HCT116 (cell line): ENCODE measurements at regions not wholly inside any gene's neighbourhood (a gene's known extent, or its start where the extent isn't known, plus 50 kb on each side); places are given as distances from the start of the nearest gene placed in this dataset.

Source experiments
- ATAC-seq: fragments of 200-7000 bp; cut with Tn5 transposase; 2 replicates; pipeline ENCODE4 v1.9.1; 2020; ENCODE audit warnings: mild to moderate bottlenecking, moderate library complexity
- BruUV-seq: library from RNA; stranded (reverse); fragments of 400-500 nt; replicated peaks from 2 replicates; lab custom pipeline; 2021; lab: Mats Ljungman, UMichigan
- CTCF ChIA-PET: fragments of 300-600 bp; sonication (Branson Sonifier 250); formaldehyde crosslinking; loops from one replicate; lab custom pipeline; 2021; ENCODE audit warnings: antibody characterized with exemption; lab: Charles Lee
- POLR2A ChIA-PET: fragments of 300-600, 350-600 bp; sonication (Branson Sonifier 250); formaldehyde crosslinking; loops from one replicate; lab custom pipeline; 2021; ENCODE audit warnings: antibody characterized with exemption; lab: Charles Lee
- RAD21 ChIA-PET, 2 experiments: fragments of 300-600 bp; sonication (Branson Sonifier 250); formaldehyde crosslinking; loops; one replicate each; lab custom pipeline; 2023; ENCODE audit warnings: low total read pairs in 2 of 2; ENCODE audit not compliant: uncharacterized antibody in 2 of 2, unreplicated experiment in 2 of 2, low non-redundant PET in 1 of 2; lab: Charles Lee
- DNase-seq: peaks from one replicate; pipeline ENCODE4 v3.0.0-alpha.2; 2010; ENCODE audit warnings: low read depth, low spot score
- H2AFZ ChIP-seq: fragments of 200-600 bp; shearing (Covaris generic), sonication (generic); 2 replicates; pipeline ENCODE4 v1.6.1; 2017; ENCODE audit warnings: low read depth, mixed run types, mixed read lengths, antibody characterized with exemption, low read length; ENCODE audit not compliant: poor library complexity, severe bottlenecking
- H3K27ac ChIP-seq: 2 replicates; pipeline ENCODE4 v1.5.1; 2012; ENCODE audit warnings: low read depth, low read length
- H3K27me3 ChIP-seq: fragments of 200-600 bp; sonication (generic); 2 replicates; pipeline ENCODE4 v1.6.1; 2016; ENCODE audit warnings: mixed run types, low read length, mixed read lengths; ENCODE audit not compliant: insufficient read depth
- H3K36me3 ChIP-seq, 2 experiments: fragments of 200-500 bp in 1 of 2; fragments of 200-600 bp in 1 of 2; sonication (Bioruptor generic) in 1 of 2; sonication (generic) in 1 of 2; 2 replicates each; pipeline versions ENCODE4 v1.5.1 to v1.6.1; 2014 to 2016; ENCODE audit warnings: low read length in 2 of 2, inconsistent platforms in 1 of 2, mixed read lengths in 1 of 2, mixed run types in 1 of 2; ENCODE audit not compliant: insufficient read depth in 2 of 2, control insufficient read depth in 1 of 2
- H3K4me1 ChIP-seq, 2 experiments: fragments of 200-600 bp in 1 of 2; sonication (generic) in 1 of 2; 2 replicates each; pipeline versions ENCODE4 v1.5.1 to v1.6.1; 2012 to 2017; ENCODE audit warnings: low read length in 2 of 2, inconsistent platforms in 1 of 2, mild to moderate bottlenecking in 1 of 2, mixed read lengths in 1 of 2, mixed run types in 1 of 2, moderate library complexity in 1 of 2; ENCODE audit not compliant: insufficient read depth in 2 of 2, control insufficient read depth in 1 of 2
- H3K4me2 ChIP-seq: fragments of 200-600 bp; sonication (generic); 2 replicates; pipeline ENCODE4 v1.6.1; 2017; ENCODE audit warnings: mixed run types, low read length, mixed read lengths
- H3K4me3 ChIP-seq, 2 experiments: fragments of 200-600 bp in 1 of 2; sonication (generic) in 1 of 2; replicated peaks in 1 of 2; 2 replicates each; pipeline ENCODE4 v1.5.1; 2011 to 2016; ENCODE audit warnings: low read length in 2 of 2, control low read depth in 1 of 2, low read depth in 1 of 2, mild to moderate bottlenecking in 1 of 2, mixed read lengths in 1 of 2, mixed run types in 1 of 2
- H3K79me2 ChIP-seq: fragments of 200-600 bp; sonication (generic); 2 replicates; pipeline ENCODE4 v1.6.1; 2017; ENCODE audit warnings: mild to moderate bottlenecking, mixed run types, low read length, moderate library complexity, mixed read lengths; ENCODE audit not compliant: insufficient read depth
- H3K9ac ChIP-seq: fragments of 200-600 bp; sonication (generic); 2 replicates; pipeline ENCODE4 v1.6.1; 2016; ENCODE audit warnings: low read length, mixed read lengths
- H3K9me2 ChIP-seq: fragments of 200-600 bp; sonication (generic), shearing (Covaris generic); 2 replicates; pipeline ENCODE4 v1.6.1; 2017; ENCODE audit warnings: mixed run types, mild to moderate bottlenecking, moderate library complexity; ENCODE audit not compliant: insufficient read depth
- H3K9me3 ChIP-seq, 2 experiments: fragments of 200-500 bp in 1 of 2; fragments of 200-600 bp in 1 of 2; sonication (Bioruptor generic) in 1 of 2; sonication (generic) in 1 of 2; 2 replicates each; pipeline ENCODE4 v1.6.1; 2014 to 2017; ENCODE audit warnings: low read length in 2 of 2, mixed read lengths in 2 of 2, inconsistent platforms in 1 of 2, low read depth in 1 of 2, mild to moderate bottlenecking in 1 of 2, mixed run types in 1 of 2, moderate library complexity in 1 of 2; ENCODE audit not compliant: control insufficient read depth in 1 of 2, insufficient read depth in 1 of 2
- H4K20me1 ChIP-seq: fragments of 200-600 bp; sonication (generic), shearing (Covaris generic); 2 replicates; pipeline ENCODE4 v1.6.1; 2017; ENCODE audit warnings: mixed run types, mild to moderate bottlenecking, moderate library complexity; ENCODE audit not compliant: insufficient read depth
- CBX3 ChIP-seq: IDR thresholded peaks from 2 replicates; pipeline ENCODE4 v1.6.1; 2012; ENCODE audit warnings: low read depth
- CEBPB ChIP-seq: IDR thresholded peaks from 2 replicates; pipeline ENCODE4 v1.6.1; 2012; ENCODE audit warnings: low read depth
- EGR1 ChIP-seq: IDR thresholded peaks from 2 replicates; pipeline ENCODE4 v1.6.1; 2012; ENCODE audit warnings: low read depth
- ELF1 ChIP-seq: IDR thresholded peaks from 2 replicates; pipeline ENCODE4 v1.6.1; 2012; ENCODE audit warnings: low read depth, borderline replicate concordance
- EZH2 ChIP-seq: fragments of 200-600 bp; sonication (generic); IDR thresholded peaks from 2 replicates; pipeline ENCODE4 v1.6.1; 2017; ENCODE audit warnings: antibody characterized with exemption, mixed run types
- EZH2phosphoT487 ChIP-seq: fragments of 200-600 bp; IDR thresholded peaks from 2 replicates; pipeline ENCODE4 v1.6.1; 2018; ENCODE audit warnings: antibody characterized with exemption, borderline replicate concordance
- FOSL1 ChIP-seq: IDR thresholded peaks from 2 replicates; pipeline ENCODE4 v1.6.1; 2012; ENCODE audit warnings: low read depth
- JUND ChIP-seq: IDR thresholded peaks from 2 replicates; pipeline ENCODE4 v1.6.1; 2012
- POLR2A ChIP-seq: IDR thresholded peaks from 2 replicates; pipeline ENCODE4 v1.7.0; 2011; ENCODE audit warnings: borderline replicate concordance; ENCODE audit not compliant: insufficient read depth, insufficient read length; ENCODE audit errors: extremely low read depth
- POLR2AphosphoS5 ChIP-seq: IDR thresholded peaks from 2 replicates; pipeline ENCODE4 v1.6.1; 2011; ENCODE audit warnings: mild to moderate bottlenecking, low read depth, low read length, moderate library complexity
- RAD21 ChIP-seq: IDR thresholded peaks from 2 replicates; pipeline ENCODE4 v1.6.1; 2012; ENCODE audit warnings: low read depth, mild to moderate bottlenecking
- REST ChIP-seq: IDR thresholded peaks from 2 replicates; pipeline ENCODE4 v1.6.1; 2012; ENCODE audit warnings: low read depth
- SIN3A ChIP-seq: IDR thresholded peaks from 2 replicates; pipeline ENCODE4 v1.6.1; 2012; ENCODE audit warnings: low read depth
- SRF ChIP-seq: IDR thresholded peaks from 2 replicates; pipeline ENCODE4 v1.6.1; 2012; ENCODE audit warnings: low read depth
- TCF7L2 ChIP-seq: IDR thresholded peaks from 2 replicates; pipeline ENCODE4 v1.7.0; 2011; ENCODE audit warnings: borderline replicate concordance, inconsistent platforms; ENCODE audit not compliant: insufficient read depth, insufficient read length; ENCODE audit errors: extremely low read depth
- YY1 ChIP-seq: IDR thresholded peaks from 2 replicates; pipeline ENCODE4 v1.6.1; 2011; ENCODE audit warnings: low read length, low read depth, moderate library complexity, mild to moderate bottlenecking; ENCODE audit not compliant: insufficient replicate concordance; ENCODE audit errors: extremely low read depth
- ZNF274 ChIP-seq: fragments of 200-500 bp; sonication (Bioruptor generic); IDR thresholded peaks from 2 replicates; pipeline ENCODE4 v1.6.1; 2014; ENCODE audit warnings: mild to moderate bottlenecking, low read depth, low read length, inconsistent platforms
- intact Hi-C: fragments of 100-400 bp; cut with micrococcal nuclease; formaldehyde crosslinking; loops from 2 replicates; pipeline ENCODE4 v1.10.0; 2022
- TF ChIP-seq, protein P1 (sequence below): IDR thresholded peaks from 2 replicates; pipeline ENCODE4 v1.6.1; 2012

DNA sequence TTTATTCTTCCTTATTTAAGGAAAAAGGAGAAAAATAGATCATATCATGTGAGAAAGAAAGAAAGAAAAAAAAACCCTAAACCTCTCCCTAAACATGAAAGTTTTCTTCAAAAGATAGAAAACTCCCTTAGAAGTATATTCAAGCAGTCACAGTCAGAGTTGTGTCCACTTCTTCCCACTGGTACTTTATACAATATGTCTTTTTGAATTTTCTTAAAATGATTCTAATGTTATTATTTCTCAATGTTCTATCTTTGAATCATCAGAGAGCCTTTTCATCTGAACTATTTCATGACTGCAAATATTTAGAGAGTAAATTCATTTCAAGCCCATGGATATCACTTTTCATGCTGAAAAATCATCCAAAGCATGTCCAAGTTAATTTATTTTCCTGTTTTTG is 205.2 kb upstream of the SPOPL start (continued):
- no peak for TF ChIP-seq REST
- no peak for TF ChIP-seq EZH2
- TF ChIP-seq ELF1: no peak

GRCh38 chr2:138298120-138298814 is 203.3 kb upstream of the SPOPL start:
- no peaks in the 10 kb centered on the region for H3K9me3 ChIP-seq
- TF ChIP-seq SRF (no peak), CBX3 (no peak), POLR2AphosphoS5 (no peak), CEBPB (no peak), EZH2 (no peak), YY1 (no peak), POLR2A (no peak), ELF1 (no peak), RAD21 (no peak), JUND (no peak), ZNF274 (no peak), REST (no peak), SIN3A (no peak), EGR1 (no peak), FOSL1 (no peak), EZH2phosphoT487 (no peak), TCF7L2 (no peak)
- TF ChIP-seq, protein P1, sequence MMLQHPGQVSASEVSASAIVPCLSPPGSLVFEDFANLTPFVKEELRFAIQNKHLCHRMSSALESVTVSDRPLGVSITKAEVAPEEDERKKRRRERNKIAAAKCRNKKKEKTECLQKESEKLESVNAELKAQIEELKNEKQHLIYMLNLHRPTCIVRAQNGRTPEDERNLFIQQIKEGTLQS: no peak

More at GRCh38 chr2:138298120-138298814, 203.3 kb upstream of the SPOPL start:
- H3K4me1 ChIP-seq: peaks cover 2 to 8% of the 10 kb centered on the region in 2 experiments; a peak in 2 of 4 replicates
- H3K36me3 ChIP-seq: no peaks in the 10 kb centered on the region
- H4K20me1 ChIP-seq: no peaks in the 10 kb centered on the region
- no peak overlapping the region for H3K4me3 ChIP-seq
- no peaks in the 10 kb centered on the region for H3K9me2 ChIP-seq
- BruUV-seq: no TSS peak
- no peaks in the 10 kb centered on the region for H3K79me2 ChIP-seq
- no peak for ATAC-seq
- H3K27ac ChIP-seq: no peak overlapping the region
- POLR2A ChIA-PET: no interaction called here
- RAD21 ChIA-PET: no interaction called here
- no peak overlapping the region for H3K9ac ChIP-seq
- CTCF ChIA-PET: no interaction called here
- H3K27me3 ChIP-seq: no peaks in the 10 kb centered on the region
- intact Hi-C loops: no loop called here
- no peak for DNase-seq
- no peak overlapping the region for H3K4me2 ChIP-seq
- H2AFZ ChIP-seq: no peak overlapping the region
